HCEC 1CT (cell line): ENCODE measurements at regions not wholly inside any gene's neighbourhood (a gene's known extent, or its start where the extent isn't known, plus 50 kb on each side); places are given as distances from the start of the nearest gene placed in this dataset.
A peak's percentile ranks its signal among the peaks of the same experiment; 100 is the strongest.
"Not testable (repeated sequence)": the region's sequence is repeated elsewhere in the genome, so short reads cannot be mapped to it uniquely, and the experiment has no call there.

Source experiments
- DNase-seq: peaks from one replicate; pipeline ENCODE4 v3.0.0-alpha.2; 2017

DNA sequence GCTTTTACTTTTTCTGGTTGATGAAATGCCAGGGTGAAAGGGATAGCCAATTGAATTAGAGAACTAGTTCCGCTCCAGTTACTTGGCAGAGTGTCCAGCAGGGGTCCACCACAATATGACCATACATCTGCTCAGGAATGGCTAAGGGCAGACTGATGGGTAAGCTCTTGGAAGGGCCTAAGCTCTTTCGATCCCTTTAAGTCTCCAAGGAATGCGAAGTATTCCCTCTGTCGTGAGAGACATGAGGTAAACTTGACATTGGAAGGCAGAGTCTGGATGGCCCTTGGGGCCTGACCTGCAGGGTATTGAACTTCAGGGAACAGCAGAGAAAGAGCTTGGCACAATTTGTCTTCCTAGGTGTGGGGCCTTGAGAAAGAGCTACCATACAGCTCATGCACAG, 805.8 kb downstream of the PLOD2 start:
- DNase-seq: no peak

DNA sequence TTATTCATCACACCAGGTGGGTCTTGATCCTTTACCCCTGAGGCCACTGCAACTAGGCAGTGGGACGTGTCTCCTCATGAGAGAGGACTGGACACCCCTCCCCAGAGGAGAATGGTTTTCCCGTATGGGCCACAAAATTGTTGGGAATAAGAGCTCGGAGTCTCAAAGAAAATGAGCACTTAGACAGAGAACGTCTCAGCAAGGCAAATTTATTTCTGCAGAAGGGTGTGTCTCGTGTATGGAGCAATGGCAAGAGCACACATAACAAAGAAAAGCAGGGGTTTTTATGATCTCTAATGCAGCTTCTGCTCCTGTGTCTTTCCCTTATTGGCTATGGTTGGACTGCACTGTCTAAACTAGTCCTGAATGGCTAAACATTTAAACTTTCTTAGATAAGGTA, 803.5 kb downstream of the PLOD2 start:
- DNase-seq: no peak

DNA sequence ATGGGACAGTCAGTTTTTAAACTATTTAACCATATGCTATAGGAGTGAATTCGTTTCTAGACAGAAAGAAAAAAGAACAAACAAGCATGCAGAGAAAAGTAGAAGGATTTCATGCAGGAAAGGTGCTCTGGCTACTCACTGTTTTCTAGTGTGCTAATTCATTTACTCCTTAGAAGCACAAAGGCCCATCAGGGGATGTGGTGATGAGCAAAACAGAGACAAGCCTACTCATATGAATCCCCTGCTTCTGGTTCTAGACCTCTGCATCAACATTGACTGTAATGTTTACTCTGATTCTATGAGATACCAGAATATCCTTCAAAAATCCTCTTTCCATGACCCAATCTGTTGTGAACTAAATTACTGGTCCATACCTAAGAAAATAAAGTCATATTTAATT, 801.9 kb downstream of the PLOD2 start:
- no peak for DNase-seq

DNA sequence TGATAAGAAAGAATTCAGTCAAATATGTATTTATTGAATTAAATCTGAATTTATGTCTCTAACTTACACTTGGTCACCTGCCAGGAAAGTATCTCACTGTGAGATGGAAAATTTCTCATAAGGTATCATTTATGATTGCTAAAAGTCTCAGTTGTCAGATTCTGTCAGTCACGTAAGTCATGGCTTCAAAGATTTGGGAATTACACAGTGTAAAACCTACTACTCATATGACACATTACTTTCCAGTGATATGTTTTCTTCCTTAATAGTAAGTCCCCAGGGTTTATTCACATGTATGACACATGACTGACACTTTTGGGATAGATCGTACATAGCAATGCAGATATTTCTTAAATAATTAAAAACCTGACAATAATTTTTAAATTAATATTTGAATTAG, 792.2 kb downstream of the PLOD2 start:
- DNase-seq: no peak

DNA sequence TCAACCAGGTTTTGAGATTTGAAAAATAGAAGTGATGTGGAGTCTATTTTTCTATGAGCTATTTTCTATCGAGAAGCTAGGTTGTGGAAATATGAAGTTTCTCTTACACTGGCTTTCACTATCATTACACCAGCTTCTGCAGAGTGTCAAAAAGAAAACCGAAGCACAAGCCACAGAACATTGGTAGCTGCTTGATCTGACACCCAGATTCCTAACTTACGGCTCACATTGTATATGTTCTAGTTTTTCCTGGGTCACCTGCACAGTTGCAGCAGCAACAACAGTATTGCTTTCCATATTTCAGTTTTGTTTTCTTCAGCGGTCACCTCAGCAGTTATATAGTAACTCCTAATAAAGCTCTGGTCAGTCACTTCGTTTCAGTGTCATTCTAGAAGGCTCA, 790.1 kb downstream of the PLOD2 start:
- DNase-seq: no peak

DNA sequence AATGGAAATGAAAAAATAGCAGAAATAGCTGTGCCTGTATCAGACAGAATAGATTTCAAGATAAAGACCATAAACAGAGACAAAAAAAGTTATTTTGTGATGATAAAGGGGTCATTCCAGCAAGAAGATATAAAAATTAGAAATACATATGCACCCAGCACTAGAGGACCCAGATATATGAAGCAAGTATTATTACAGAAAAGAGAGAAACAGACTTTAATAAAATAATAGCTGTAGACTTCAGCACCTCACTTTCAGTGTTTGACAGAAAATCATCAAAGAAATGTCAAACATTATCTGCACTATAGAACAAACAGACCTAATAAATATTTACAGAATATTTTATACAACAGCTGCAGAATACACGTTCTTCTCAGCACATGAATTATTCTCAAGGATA, 783.7 kb downstream of the PLOD2 start:
- DNase-seq: no peak

DNA sequence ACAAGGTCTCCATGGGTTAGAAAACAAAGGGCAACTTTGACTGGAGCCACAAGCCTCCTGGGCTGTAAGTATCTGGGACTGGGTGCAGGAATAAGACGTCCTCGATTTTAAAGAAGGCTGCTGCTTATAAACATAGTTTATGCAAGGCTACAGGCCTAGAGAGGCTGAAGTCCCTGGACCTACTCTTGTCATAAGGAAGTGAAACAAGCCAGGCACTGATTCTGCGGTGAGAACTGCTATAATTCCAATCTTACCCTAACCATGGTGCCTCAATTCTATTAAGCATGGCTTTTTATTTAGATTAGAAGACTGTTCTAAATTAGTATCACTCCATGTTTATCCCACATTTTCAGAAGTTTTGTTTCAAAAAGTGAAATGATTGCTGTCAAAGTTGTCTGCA, 777.6 kb downstream of the PLOD2 start:
- no peak for DNase-seq

DNA sequence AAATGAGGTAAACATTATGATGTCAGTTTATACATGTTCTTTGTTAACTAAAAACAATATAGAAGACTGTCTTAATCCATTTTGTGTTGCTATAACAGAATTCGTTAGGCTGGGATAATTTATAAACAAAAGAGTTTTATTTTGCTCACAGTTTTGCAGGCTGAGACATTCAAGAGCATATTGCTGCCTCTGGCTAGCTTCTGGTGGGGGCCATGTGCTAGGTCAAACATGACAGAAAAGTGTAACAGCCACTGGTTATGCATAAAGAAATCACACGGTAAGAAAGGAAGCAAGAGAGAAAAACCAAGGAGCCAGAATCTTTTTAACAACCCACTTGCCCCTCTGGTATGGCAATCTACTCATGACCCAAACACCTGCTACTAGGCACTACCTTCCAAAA, 776.7 kb downstream of the PLOD2 start:
- no peak for DNase-seq

DNA sequence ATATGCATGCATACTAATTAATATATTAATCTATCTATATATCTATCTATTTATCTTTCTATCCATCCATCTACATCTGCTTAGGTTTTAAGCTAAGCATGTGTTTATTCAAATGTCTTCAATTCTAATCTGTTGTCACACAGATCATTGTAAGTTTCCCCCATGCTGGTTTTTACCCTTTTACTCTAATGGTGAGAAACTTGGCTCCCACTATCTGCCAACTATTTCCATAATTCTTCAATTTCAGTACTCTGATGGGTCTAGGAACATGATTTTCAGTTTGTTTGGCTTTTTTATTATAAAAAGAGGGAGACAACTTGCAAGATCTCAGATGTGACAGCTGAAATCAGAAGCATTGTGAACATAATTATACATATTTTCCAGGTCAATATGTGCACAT, 773.8 kb downstream of the PLOD2 start:
- DNase-seq: no peak

DNA sequence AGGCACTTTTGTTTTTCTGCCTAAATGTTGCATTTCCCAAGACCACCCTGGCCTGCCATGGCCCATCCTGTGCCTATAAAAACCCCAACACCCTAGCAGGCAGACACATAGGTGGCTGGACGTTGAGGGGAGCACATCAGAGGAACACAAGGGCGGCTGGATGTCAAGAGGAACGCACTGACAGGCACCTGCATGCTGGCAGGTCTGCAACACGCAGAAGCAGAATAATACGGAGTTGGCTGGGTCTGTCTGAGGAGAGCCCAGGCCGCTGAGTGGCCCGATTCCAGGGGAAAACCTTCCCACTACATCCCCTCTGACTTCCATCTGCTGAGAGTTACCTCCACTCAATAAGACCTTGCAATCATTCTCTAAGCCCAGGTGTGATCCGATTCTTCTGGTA, 765.6 kb downstream of the PLOD2 start:
- no peak for DNase-seq

DNA sequence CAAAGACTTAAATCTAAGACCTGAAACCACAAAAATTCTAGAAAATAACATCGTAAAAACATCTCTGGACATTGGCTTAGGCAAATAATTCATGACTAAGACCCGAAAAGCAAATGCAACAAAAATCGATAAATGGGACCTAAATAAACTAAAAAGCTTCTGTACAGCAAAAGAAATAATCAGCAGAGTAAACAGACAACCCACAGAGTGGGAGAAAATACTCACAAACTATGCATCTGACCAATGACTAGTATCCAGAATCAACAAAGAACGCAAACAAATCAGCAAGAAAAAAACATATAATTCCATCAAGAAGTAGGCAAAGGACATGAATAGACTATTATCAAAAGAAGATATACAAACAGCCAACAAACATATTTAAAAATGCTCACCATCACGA, 749.4 kb downstream of the PLOD2 start:
- no peak for DNase-seq

DNA sequence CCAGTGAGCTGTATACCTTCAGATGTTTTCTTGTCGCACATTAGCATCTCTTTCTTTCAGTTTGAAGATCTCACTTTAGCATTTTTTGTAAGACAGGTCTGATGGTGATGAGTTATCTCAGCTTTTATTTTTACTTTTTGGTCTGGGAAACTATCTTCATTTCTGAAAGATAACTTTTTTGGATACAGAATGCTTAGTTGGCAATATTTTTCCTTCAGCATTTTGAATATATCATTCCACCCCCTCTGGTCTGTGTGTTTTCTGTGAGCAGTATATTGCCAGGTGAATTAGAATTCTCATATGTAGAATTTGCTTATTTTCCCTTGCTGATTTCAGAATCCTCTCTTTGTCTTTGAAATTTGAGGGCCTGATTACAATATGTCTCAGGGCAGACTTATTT, 743.3 kb downstream of the PLOD2 start:
- DNase-seq: no peak

DNA sequence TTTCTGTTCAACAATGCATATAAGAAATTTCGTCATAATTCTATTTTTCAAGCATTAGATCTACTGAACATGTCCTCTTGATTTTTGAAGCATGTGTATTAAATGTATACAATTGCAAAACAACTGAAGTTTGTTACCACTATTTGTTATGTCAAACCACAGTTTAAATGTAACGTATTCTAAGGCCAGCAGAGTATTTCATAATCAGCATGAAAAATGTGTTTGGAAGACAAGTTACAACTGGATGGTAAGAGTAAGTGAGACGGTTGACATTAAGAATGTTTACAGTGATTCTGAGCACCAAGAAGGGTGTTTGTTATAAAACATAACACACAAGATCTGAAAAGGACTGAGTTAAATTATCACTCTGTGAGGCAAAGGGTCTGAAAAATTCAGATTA, 738.4 kb downstream of the PLOD2 start:
- no peak for DNase-seq

DNA sequence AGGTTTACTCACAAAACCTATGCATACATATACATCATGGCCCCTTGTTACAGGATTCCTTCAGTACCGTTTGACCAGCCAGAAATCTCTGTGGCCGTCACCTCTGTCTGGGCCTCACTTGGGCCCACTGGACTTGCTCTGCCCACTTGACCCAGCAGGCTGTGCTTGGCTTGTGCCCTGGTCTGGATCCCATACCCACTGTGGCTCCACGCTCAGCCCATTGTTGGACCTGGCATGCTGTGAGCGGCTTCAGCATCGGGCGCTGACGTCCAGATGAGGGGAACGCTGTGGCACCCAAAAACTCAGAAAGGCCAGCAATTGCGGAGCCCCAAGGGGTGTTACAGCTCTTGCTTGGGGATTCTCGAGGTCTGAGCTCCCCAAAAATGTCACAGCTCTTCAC, 733.6 kb downstream of the PLOD2 start:
- DNase-seq: no peak

DNA sequence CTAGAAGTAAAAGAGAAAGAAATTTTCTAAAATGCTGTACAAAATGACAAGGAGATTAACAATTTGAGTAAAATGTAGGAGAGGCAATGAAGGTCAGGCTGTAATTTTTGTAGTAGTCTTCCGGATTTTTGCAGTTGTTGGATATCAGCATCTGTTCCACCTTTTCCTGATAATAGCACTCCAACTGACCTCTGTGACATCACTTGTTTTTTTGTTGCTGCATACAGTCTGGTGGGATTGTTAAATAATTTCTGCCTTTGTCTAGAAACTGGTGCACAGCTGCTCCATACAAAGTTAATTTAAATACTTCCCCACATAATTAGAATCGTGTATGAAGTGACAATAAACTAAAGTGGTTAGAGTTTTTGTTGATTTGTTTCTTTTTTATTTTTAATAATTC, 731.4 kb downstream of the PLOD2 start:
- DNase-seq: no peak

DNA sequence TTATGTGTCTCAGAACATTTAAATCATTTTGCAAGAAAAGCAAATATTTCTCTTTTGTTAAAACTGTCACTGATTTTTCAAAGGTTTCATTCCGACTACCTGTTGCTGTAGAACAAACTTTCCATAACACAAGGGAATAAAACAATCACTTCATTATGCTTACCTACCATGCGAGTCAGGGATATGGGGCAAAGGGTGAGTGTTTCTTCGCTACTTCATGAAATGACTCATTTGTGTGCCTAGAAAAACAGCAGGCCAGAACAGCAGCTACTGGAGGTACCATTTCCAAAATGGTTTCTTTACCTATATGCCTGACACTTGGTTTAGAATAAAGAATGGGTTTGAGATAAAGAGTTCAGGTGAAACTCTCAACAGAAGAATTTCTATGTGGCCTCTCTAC, 712.5 kb downstream of the PLOD2 start:
- no peak for DNase-seq

DNA sequence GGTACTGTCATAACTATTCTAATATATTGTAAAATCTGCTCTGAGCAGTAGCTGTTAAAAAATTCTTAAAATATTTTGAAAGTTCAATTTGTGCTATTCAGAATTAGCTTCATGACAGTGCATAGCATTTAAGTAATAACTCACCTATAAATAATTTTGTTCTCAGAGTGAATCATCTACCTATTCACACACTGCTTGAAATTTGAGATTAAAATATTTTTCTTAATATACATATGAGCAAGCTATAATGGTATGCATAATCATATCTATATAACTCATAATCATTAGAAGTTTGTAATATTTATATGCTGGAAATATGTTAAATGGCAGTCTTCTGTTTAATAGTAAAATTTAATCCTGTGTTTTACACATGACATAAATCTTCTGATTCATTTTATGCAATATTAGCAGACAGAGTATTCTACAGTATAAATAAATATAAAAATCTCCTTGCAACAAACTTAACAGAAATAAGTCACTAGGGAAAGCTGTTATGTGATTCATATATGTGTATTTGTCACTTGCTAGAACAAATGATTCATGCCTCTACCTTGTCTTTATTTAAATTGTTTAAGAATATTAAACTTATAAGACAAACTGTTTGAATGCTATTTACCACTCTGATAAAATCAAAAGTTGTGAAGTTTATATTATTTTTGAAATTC, 710.8 kb downstream of the PLOD2 start:
- peak; percentile 20 for DNase-seq

DNA sequence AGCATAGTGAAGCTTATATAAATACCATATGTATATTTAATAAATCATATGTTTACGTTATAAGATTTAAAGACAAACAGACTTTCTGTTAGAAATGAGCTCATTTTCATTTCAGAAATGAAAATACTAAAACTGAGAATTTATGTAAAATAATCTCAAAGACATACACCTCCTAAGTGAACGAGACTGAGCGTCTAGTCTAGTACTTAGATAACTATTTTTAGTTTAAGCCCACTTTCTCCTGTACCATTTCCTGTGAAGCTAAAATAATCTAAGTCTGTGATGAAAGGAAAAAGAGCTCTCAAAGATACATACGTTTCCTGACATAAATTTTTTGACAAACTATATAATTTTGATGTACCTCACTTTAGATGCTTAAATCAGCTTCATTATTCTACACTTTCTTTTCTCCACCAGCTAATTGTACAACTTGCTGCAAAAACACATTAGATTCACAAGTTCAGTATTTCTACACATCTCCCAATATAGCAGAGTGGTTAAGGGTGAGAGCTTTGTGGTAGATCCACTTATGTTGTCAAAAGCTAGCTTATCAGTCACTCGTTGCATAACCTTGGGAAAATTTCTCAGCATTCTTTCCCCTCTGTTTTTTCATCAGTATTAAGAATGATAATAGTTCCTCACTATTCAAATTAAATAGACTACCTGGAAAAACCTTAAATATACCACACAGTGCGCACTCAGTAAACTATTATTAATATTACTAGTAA, 703.0 kb downstream of the PLOD2 start:
- no peak for DNase-seq

DNA sequence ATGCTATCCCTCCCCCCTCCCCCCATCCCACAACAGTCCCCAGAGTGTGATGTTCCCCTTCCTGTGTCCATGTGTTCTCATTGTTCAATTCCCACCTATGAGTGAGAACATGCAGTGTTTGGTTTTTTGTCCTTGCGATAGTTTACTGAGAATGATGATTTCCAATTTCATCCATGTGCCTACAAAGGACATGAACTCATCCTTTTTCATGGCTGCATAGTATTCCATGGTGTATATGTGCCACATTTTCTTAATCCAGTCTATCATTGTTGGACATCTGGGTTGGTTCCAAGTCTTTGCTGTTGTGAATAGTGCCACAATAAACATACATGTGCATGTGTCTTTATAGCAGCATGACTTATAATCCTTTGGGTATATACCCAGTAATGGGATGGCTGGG, 701.3 kb downstream of the PLOD2 start:
- not testable (repeated sequence) for DNase-seq

DNA sequence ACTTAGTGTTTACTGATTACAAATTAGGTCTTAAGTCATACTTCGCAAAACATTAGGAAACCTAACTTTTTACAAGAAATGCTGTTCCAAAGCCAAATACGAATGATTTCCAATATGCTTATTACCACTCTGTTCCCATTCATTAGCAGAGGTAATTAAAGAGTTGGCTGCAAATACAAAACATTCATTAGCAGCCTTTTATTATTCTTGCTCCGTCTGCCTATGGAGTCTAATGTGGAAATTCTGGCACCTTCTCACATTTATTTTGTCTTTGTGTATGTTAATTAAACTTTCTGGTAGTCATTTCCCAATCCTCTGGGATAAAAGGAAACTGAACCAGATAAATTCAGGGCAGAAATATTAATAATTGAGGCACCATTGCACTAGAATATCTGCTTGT, 689.0 kb downstream of the PLOD2 start:
- no peak for DNase-seq

DNA sequence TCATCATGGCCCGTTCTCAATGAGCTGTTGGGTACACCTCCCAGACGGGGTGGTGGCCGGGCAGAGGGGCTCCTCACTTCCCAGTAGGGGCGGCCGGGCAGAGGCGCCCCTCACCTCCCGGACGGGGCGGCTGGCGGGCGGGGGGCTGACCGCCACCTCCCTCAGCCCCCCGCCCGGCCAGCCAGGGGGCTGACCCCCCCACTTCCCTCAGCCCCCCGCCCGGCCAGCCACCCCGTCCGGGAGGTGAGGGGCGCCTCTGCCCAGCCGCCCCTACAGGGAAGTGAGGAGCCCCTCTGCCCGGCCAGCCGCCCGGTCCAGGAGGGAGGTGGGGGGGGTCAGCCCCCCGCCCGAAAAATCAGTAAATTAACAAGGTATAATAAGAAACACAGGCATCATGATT, 678.2 kb downstream of the PLOD2 start:
- DNase-seq: not testable (repeated sequence)

DNA sequence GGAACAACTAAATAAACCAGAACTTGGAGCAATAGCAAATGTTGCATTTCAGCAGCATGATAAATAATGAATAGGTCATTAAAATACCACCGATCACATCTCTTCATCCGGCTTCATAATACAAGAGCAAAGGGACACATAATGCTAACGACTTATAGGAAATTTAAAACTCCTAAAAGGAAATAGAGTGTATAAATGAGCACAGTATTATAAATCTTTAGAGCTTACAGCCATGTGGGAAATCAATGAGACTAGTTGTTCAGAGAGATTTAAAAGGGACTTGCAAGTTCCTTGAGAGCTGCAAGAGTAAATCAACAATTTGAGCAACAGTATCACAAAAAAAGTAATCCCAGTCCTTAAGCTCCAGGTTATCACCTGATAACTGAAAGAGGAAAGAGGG, 677.0 kb downstream of the PLOD2 start:
- DNase-seq: no peak

DNA sequence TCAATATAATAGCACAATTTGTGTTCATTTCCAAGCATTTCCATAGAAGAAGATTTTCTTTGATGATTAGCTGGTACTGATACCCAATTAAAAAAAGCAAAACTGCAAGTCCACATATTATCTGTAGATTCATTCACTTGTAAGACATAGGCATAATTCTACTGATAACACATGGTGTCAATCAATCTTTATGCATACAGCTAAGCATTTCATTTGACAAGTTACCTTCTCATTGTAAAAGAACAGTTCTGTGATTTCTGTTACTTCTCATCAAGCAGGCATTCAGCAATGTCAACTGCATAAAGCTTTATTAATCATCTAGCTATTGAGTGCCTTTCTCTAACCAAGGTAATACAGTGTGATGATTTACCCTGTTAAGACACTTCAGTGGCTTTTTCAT, 672.0 kb downstream of the PLOD2 start:
- no peak for DNase-seq

DNA sequence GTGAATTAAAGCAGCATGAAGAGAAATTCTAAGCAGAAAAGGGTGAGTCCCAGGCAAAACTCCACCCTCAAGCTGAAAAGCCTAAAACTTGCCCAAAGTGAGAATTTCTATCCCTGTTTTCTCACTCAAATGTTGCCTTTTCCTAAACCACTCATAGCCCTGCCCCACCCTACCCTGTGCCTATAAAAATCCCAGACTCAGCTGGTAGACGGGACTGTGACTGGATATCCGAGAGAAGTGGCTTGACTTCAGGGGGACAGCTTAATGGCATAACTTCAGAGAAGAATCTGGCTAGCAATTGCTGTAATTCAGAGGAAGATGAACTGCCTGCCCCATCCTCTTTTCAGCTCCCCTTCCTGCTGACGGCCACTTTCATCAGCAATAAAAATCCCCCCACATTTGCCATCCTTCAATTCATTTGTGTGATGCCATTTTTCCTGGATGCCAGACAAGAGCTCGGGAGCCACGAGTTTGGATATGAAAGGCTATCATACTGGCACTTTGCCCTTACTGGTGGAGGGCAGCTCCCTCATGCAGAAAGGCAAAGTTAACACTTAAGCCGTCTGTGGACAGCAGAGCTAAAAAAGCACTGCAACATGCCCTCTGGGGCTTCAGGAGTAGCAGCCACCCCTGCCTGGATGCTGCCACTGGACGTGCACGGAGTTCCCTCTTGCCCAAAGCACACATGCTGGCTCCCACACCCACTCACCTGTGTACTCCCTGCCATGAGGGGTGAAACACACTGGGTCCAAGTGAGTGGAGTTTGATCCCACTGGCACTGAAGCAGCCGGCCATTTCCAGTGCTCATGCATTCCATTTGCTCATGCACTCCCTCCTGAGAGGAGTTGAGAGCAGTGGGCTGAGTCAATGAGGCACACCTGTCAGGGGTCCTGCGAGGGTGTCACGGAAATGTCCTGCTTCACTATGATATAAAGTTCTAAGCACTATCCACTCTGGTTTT, 670.6 kb downstream of the PLOD2 start:
- DNase-seq: no peak
